ENCODE measurements at regions not wholly inside any gene's neighbourhood (a gene's known extent, or its start where the extent isn't known, plus 50 kb on each side); places are given as distances from the start of the nearest gene placed in this dataset.

DNA sequence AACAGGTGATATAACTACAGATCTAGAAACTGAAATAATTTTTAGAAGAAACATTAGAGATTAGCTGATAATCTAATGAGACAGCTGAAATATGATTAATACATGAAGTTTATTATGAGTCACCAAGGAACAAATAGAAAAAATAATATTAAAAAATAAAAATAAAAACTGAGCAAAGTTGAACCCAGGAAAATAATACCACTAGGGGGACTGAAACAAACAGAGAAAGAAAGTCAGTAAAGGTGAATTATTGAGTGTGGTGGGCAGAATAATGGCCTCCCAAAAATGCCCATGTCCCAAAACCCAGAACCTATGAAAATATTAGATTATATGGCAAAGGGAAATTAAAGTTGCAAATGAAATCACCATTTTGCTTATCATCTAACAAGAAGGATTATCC is 820.7 kb upstream of the INTU start:
- no peaks in the 10 kb centered on the region for H3K27me3 ChIP-seq (ENCODE audit: control insufficient read depth, insufficient read depth, low read length)
- no peaks in the 10 kb centered on the region for H3K4me1 ChIP-seq (ENCODE audit: control insufficient read depth, insufficient read depth, low read length)
- no peaks in the 10 kb centered on the region for H3K36me3 ChIP-seq (ENCODE audit: control insufficient read depth, insufficient read depth, low read length)
- H3K9me3 ChIP-seq (ENCODE audit: control insufficient read depth, insufficient read depth, low read length): no peaks in the 10 kb centered on the region
- H3K9ac ChIP-seq (ENCODE audit: low read depth, low read length): no peak overlapping the region
- no peak overlapping the region for H3K4me3 ChIP-seq (ENCODE audit: low read depth, low read length)

DNA sequence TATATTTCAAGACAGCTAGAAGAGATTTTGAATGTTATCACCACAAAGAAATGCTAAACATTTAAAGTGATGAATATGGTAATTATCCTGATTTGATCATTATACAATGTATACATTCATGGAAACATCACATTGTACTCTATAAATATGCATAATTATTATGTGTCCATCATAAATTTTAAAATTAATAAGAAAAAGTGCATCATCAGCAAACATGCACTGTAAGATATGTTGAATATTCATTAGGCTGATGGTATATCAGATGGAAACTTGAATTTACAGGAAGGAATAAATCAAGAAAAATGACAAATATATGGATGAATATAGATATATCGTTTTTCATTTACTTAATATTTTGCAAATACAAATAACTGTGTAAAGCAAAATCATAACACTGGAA is 812.1 kb upstream of the INTU start:
- Histone ChIP-seq H3K4me3 (ENCODE audit: low read depth, low read length) (no peak overlapping the region), H3K4me1 (ENCODE audit: control insufficient read depth, insufficient read depth, low read length) (no peaks in the 10 kb centered on the region), H3K27me3 (ENCODE audit: control insufficient read depth, insufficient read depth, low read length) (no peaks in the 10 kb centered on the region), H3K36me3 (ENCODE audit: control insufficient read depth, insufficient read depth, low read length) (no peaks in the 10 kb centered on the region), H3K9me3 (ENCODE audit: control insufficient read depth, insufficient read depth, low read length) (no peaks in the 10 kb centered on the region), H3K9ac (ENCODE audit: low read depth, low read length) (no peak overlapping the region)

DNA sequence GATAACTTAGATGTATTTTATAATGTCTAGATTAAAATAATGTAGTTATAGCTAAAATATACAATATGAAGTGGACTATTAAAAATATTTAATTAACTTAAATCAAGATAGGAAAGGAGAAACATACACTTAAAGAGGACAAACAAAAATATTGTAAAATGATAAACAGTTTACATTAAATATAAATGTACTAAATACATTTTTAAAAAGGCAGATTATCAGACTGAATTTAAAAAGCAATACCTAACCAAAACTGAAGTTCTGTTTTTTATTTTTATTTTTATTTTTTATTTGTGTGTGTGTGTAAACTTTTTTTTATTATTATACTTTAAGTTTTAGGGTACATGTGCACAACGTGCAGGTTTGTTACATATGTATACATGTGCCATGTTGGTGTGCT is 811.6 kb upstream of the INTU start:
- Histone ChIP-seq H3K9ac (ENCODE audit: low read depth, low read length) (no peak overlapping the region), H3K4me3 (ENCODE audit: low read depth, low read length) (no peak overlapping the region), H3K36me3 (ENCODE audit: control insufficient read depth, insufficient read depth, low read length) (no peaks in the 10 kb centered on the region), H3K27me3 (ENCODE audit: control insufficient read depth, insufficient read depth, low read length) (no peaks in the 10 kb centered on the region), H3K4me1 (ENCODE audit: control insufficient read depth, insufficient read depth, low read length) (no peaks in the 10 kb centered on the region), H3K9me3 (ENCODE audit: control insufficient read depth, insufficient read depth, low read length) (no peaks in the 10 kb centered on the region)

DNA sequence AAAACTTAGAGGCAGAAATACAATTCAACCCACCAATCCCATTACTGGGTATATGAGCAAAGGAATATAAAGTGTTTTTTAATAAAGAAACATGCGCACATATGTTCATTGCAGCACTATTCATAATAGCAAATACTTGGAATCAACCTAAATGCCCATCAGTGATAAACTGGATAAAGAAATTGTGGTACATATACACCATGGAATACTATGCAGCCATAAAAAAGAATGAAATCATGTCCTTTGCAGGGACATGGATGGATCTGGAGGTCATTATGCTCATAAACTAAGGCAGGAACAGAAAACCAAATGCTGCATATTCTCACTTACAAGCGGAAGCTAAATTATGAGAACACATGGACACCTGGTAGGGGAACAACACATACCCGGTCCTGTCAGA is 807.7 kb upstream of the INTU start:
- Histone ChIP-seq H3K4me3 (ENCODE audit: low read depth, low read length) (no peak overlapping the region), H3K9ac (ENCODE audit: low read depth, low read length) (no peak overlapping the region), H3K9me3 (ENCODE audit: control insufficient read depth, insufficient read depth, low read length) (no peaks in the 10 kb centered on the region), H3K36me3 (ENCODE audit: control insufficient read depth, insufficient read depth, low read length) (no peaks in the 10 kb centered on the region), H3K27me3 (ENCODE audit: control insufficient read depth, insufficient read depth, low read length) (no peaks in the 10 kb centered on the region), H3K4me1 (ENCODE audit: control insufficient read depth, insufficient read depth, low read length) (no peaks in the 10 kb centered on the region)

DNA sequence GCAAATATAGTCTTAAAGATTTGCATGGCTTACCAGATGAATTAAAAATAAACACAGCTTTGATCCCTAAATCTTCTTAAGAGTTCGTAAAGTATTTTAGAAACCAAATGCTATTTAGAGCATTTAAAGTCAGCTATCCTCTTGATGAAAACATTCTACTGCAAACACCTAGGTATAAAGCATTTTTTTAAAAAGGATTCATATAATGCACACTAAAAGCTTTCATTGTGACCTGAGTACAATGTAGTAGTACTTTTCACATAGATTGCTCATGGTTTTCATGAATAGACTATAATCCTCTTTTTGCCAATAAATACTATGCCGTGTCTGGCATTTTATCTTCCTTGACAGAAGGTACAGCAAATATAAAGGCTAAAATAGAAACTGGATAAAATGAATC is 805.1 kb upstream of the INTU start:
- H3K36me3 ChIP-seq (ENCODE audit: control insufficient read depth, insufficient read depth, low read length): no peaks in the 10 kb centered on the region
- H3K4me3 ChIP-seq (ENCODE audit: low read depth, low read length): no peak overlapping the region
- no peak overlapping the region for H3K9ac ChIP-seq (ENCODE audit: low read depth, low read length)
- H3K27me3 ChIP-seq (ENCODE audit: control insufficient read depth, insufficient read depth, low read length): no peaks in the 10 kb centered on the region
- no peaks in the 10 kb centered on the region for H3K4me1 ChIP-seq (ENCODE audit: control insufficient read depth, insufficient read depth, low read length)
- H3K9me3 ChIP-seq (ENCODE audit: control insufficient read depth, insufficient read depth, low read length): no peaks in the 10 kb centered on the region

DNA sequence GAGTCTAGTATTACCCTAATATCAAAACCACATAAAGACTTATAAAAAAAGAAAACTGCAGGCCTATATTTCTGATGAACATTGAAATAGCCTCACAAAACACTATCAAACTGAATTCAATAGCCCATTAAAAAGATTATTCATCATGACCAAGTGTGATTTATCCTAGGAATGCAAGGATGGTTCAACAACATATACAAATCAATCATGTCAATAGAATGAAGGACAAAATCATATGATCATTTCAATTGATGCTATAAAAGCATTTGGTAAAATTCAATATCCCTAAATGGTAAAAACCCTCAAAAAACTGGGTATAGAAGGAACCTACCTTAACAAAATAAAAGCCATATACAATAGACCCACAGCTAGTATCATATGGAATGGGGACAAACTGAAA is 797.9 kb upstream of the INTU start:
- H3K36me3 ChIP-seq (ENCODE audit: control insufficient read depth, insufficient read depth, low read length): no peaks in the 10 kb centered on the region
- H3K9me3 ChIP-seq (ENCODE audit: control insufficient read depth, insufficient read depth, low read length): no peaks in the 10 kb centered on the region
- no peaks in the 10 kb centered on the region for H3K4me1 ChIP-seq (ENCODE audit: control insufficient read depth, insufficient read depth, low read length)
- no peak overlapping the region for H3K4me3 ChIP-seq (ENCODE audit: low read depth, low read length)
- H3K9ac ChIP-seq (ENCODE audit: low read depth, low read length): no peak overlapping the region
- H3K27me3 ChIP-seq (ENCODE audit: control insufficient read depth, insufficient read depth, low read length): no peaks in the 10 kb centered on the region

DNA sequence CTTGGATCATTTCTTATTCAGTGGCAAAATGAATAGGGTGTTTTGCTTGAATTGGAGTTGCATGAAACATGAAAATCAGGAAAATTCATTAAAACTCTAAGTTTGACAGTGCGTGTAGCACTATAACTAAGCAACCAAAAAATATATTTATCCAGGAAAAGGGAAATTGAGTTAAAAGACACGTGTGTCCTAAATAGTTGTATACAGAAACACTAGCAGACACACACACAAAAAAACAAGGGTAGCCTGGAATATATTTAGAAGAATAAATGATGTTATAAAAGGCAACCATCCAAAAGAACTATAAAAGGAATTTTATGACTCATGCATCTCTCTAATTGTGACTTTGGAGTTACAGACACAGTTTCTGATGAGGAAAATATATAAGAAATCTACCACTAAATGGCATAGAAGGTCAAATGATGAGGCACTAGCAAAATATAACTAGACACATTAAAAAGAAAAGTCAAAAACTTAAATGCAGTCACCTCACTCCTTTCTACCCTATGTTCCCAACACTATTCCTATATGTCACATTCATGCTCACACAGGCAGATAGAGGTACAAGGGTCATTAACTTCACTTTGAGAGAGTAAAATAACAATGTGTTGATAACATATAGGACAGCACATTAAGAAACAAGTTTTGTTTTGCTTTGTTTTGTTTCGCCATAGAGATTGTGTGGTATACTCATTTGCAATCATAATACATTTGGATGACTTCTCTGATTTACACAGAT is 793.6 kb upstream of the INTU start:
- no peaks in the 10 kb centered on the region for H3K4me1 ChIP-seq (ENCODE audit: control insufficient read depth, insufficient read depth, low read length)
- H3K36me3 ChIP-seq (ENCODE audit: control insufficient read depth, insufficient read depth, low read length): peaks cover 3% of the 10 kb centered on the region
- H3K9me3 ChIP-seq (ENCODE audit: control insufficient read depth, insufficient read depth, low read length): no peaks in the 10 kb centered on the region
- H3K4me3 ChIP-seq (ENCODE audit: low read depth, low read length): no peak overlapping the region
- no peak overlapping the region for H3K9ac ChIP-seq (ENCODE audit: low read depth, low read length)
- H3K27me3 ChIP-seq (ENCODE audit: control insufficient read depth, insufficient read depth, low read length): no peaks in the 10 kb centered on the region

DNA sequence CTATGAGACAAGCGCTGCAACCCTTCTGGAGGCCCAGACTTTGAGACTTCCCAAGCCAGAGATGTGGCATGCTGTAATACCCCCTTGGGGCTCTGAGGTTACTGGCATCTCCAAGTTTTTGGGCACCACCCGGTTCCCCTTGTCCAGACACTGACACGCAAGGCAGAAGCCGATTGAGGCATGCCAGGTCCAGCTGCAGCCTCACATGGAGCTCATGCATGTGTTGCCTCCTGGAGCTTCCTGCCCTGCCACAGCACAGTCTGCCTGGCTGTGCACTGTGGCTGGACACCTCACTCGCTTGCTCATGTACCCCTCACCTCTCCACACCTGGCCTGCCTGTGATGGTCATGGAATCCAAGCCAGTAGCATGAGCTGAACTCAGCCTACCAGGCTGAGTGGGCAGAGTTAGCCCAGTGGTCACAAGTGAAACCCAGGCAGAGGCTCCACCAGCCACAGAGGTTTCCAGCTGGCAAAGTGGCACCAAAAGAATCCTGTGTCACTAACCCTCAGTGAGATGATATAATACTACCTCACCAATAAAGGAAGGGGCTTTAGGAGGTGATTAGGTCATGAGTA is 789.2 kb upstream of the INTU start:
- Histone ChIP-seq H3K36me3 (ENCODE audit: control insufficient read depth, insufficient read depth, low read length) (peaks cover 3% of the 10 kb centered on the region), H3K4me3 (ENCODE audit: low read depth, low read length) (no peak overlapping the region), H3K9me3 (ENCODE audit: control insufficient read depth, insufficient read depth, low read length) (no peaks in the 10 kb centered on the region), H3K9ac (ENCODE audit: low read depth, low read length) (no peak overlapping the region), H3K27me3 (ENCODE audit: control insufficient read depth, insufficient read depth, low read length) (no peaks in the 10 kb centered on the region), H3K4me1 (ENCODE audit: control insufficient read depth, insufficient read depth, low read length) (no peaks in the 10 kb centered on the region)

DNA sequence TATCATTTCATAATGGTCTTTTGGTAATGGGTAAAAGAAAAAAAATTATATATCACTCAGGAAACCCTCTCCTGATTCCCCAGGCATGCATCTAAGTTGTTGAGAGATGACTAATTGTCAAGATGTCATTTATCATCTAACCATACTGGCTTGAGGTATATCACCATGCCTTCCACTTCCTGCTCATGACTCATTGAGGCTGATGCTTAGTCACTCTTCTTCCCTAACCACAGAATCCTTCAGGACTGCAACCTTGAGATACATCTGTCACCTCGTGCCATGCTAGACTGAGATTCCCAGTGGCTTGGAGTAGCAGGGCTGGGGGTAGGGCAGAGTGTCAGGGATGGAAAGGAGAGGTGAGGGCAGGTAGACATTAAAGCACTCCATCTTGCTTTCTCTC is 782.5 kb upstream of the INTU start:
- no peak overlapping the region for H3K9ac ChIP-seq (ENCODE audit: low read depth, low read length)
- H3K4me3 ChIP-seq (ENCODE audit: low read depth, low read length): no peak overlapping the region
- H3K27me3 ChIP-seq (ENCODE audit: control insufficient read depth, insufficient read depth, low read length): no peaks in the 10 kb centered on the region
- no peaks in the 10 kb centered on the region for H3K4me1 ChIP-seq (ENCODE audit: control insufficient read depth, insufficient read depth, low read length)
- no peaks in the 10 kb centered on the region for H3K36me3 ChIP-seq (ENCODE audit: control insufficient read depth, insufficient read depth, low read length)
- no peaks in the 10 kb centered on the region for H3K9me3 ChIP-seq (ENCODE audit: control insufficient read depth, insufficient read depth, low read length)

DNA sequence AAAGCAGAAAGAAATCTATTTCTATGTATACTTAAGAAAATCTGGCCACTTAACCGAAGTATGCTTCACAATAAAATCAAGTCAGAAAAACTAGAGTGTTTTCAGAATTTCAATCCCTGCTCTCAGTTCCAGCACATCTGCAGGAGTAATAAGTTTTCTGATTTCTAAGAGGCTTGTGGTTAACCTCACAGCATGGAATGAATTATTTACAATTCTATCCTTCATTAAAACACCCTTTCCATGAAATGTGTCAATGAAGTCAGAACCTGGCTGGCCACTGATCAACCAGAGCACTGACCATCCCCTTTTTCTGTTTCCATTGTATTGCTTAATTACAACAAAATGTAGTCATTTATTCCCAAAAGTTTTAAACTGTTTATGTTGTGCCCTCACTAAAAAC is 781.4 kb upstream of the INTU start:
- Histone ChIP-seq H3K27me3 (ENCODE audit: control insufficient read depth, insufficient read depth, low read length) (no peaks in the 10 kb centered on the region), H3K36me3 (ENCODE audit: control insufficient read depth, insufficient read depth, low read length) (no peaks in the 10 kb centered on the region), H3K4me3 (ENCODE audit: low read depth, low read length) (no peak overlapping the region), H3K9me3 (ENCODE audit: control insufficient read depth, insufficient read depth, low read length) (no peaks in the 10 kb centered on the region), H3K9ac (ENCODE audit: low read depth, low read length) (no peak overlapping the region), H3K4me1 (ENCODE audit: control insufficient read depth, insufficient read depth, low read length) (no peaks in the 10 kb centered on the region)

DNA sequence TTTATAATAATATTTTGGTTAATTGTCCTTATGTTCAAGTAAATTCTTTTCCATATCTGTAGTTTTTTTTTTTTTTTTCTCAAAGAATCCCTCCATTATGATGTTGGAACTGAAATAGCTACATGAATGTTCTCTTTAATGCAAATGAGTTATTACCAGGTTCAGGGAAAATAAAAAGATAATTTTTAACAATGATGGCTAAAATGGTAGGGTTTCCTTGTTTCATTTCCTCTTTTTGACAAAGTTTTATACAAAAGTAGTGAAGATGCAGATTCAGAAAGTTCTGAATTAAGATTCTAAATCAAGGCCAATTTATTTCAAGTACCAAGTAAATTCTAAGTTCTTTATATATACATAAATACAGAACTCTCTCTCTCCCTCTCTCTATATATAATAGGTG is 779.0 kb upstream of the INTU start:
- H3K4me3 ChIP-seq (ENCODE audit: low read depth, low read length): no peak overlapping the region
- no peaks in the 10 kb centered on the region for H3K27me3 ChIP-seq (ENCODE audit: control insufficient read depth, insufficient read depth, low read length)
- H3K9ac ChIP-seq (ENCODE audit: low read depth, low read length): no peak overlapping the region
- H3K4me1 ChIP-seq (ENCODE audit: control insufficient read depth, insufficient read depth, low read length): no peaks in the 10 kb centered on the region
- H3K9me3 ChIP-seq (ENCODE audit: control insufficient read depth, insufficient read depth, low read length): no peaks in the 10 kb centered on the region
- no peaks in the 10 kb centered on the region for H3K36me3 ChIP-seq (ENCODE audit: control insufficient read depth, insufficient read depth, low read length)

DNA sequence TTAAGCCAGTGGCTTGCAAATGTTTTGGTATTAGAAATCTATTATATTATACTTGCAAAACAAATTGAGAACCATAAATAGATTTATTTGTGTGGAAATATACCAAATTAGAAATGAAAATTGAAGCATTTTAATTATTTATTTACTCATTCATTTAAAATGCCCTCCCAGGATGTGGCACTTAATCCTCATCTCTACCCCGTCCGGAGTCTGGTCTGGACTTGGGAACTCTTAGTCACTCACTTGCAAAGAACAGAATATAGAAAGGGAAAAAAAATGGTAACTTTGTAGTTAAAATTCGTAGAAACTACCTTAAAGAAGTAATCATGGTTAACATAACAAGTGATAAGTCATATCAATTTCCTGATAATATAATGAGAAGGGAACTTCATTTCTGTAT is 775.9 kb upstream of the INTU start:
- no peak overlapping the region for H3K4me3 ChIP-seq (ENCODE audit: low read depth, low read length)

More for the DNA sequence above, 775.9 kb upstream of the INTU start:
- H3K9ac ChIP-seq (ENCODE audit: low read depth, low read length): no peak overlapping the region
- H3K36me3 ChIP-seq (ENCODE audit: control insufficient read depth, insufficient read depth, low read length): no peaks in the 10 kb centered on the region
- H3K27me3 ChIP-seq (ENCODE audit: control insufficient read depth, insufficient read depth, low read length): no peaks in the 10 kb centered on the region
- no peaks in the 10 kb centered on the region for H3K9me3 ChIP-seq (ENCODE audit: control insufficient read depth, insufficient read depth, low read length)
- no peaks in the 10 kb centered on the region for H3K4me1 ChIP-seq (ENCODE audit: control insufficient read depth, insufficient read depth, low read length)
